ENCODE measurements at regions not wholly inside any gene's neighbourhood (a gene's known extent, or its start where the extent isn't known, plus 50 kb on each side); places are given as distances from the start of the nearest gene placed in this dataset.
"Not testable (repeated sequence)": the region's sequence is repeated elsewhere in the genome, so short reads cannot be mapped to it uniquely, and the experiment has no call there.

DNA sequence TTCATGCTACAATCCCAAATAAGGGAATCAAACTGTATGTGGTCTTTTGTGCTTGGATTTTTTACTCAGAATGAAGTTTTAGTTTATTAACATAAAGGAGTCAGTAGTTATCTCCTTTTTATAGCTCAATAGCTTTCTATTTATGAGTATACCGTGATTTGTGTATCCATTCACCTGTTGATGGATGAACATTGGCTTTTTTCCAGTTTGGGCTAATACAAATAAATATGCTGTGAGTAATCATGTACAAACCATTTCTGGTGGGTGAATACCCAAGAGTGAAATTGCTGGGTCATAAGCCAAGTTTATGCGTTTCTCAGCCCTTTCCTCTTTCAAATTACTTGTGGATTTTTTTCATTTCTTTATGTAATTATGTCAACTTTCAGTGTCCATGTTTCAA is 395.3 kb downstream of the OSTF1 start:
- no peak for DNase-seq (ENCODE audit: low read depth)
- no peak overlapping the region for H3K4me3 ChIP-seq (ENCODE audit: low read depth, low read length)
- TF ChIP-seq, protein P1, sequence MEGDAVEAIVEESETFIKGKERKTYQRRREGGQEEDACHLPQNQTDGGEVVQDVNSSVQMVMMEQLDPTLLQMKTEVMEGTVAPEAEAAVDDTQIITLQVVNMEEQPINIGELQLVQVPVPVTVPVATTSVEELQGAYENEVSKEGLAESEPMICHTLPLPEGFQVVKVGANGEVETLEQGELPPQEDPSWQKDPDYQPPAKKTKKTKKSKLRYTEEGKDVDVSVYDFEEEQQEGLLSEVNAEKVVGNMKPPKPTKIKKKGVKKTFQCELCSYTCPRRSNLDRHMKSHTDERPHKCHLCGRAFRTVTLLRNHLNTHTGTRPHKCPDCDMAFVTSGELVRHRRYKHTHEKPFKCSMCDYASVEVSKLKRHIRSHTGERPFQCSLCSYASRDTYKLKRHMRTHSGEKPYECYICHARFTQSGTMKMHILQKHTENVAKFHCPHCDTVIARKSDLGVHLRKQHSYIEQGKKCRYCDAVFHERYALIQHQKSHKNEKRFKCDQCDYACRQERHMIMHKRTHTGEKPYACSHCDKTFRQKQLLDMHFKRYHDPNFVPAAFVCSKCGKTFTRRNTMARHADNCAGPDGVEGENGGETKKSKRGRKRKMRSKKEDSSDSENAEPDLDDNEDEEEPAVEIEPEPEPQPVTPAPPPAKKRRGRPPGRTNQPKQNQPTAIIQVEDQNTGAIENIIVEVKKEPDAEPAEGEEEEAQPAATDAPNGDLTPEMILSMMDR (conservative IDR thresholded peaks at IDR 0.05; ENCODE audit: low read depth, low read length) = no peak

GRCh38 chr9:75487856-75488718 is 399.8 kb downstream of the OSTF1 start:
- no peak for DNase-seq (ENCODE audit: low read depth)
- TF ChIP-seq, protein P1 (conservative IDR thresholded peaks at IDR 0.05; ENCODE audit: low read depth, low read length) = no peak

DNA sequence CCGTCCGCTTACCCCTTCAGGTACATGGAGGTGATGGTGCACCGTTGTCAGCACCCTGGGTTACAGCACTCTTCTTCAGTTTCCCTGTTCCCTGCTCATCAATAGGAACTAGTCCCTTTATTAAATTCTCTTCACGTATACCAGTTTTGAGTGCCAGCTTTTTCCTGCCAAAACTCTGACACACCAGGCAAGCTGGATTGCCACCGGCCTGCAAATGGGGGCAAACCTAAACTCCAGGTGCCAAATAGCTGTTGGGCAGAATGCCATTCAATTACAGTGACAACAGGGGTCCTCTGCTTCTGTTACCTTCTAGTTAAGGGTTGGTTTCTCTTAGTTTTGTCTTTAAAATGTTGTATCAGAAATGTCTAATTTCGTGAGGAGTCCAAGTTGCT is 400.4 kb downstream of the OSTF1 start:
- DNase-seq (ENCODE audit: low read depth) = no peak
- TF ChIP-seq, protein P1 (conservative IDR thresholded peaks at IDR 0.05; ENCODE audit: low read depth, low read length) = no peak
- no peak overlapping the region for H3K4me3 ChIP-seq (ENCODE audit: low read depth, low read length)

More at GRCh38 chr9:75487856-75488718, 399.8 kb downstream of the OSTF1 start:
- no peak overlapping the region for H3K4me3 ChIP-seq (ENCODE audit: low read depth, low read length)

- DNase-seq (ENCODE audit: low read depth) = no peak
- no peak overlapping the region for H3K4me3 ChIP-seq (ENCODE audit: low read depth, low read length)
- TF ChIP-seq, protein P1 (conservative IDR thresholded peaks at IDR 0.05; ENCODE audit: low read depth, low read length) = no peak
These were observed 400.1 kb upstream of the PCSK5 start for GRCh38 chr9:75490326-75490725.

- DNase-seq (ENCODE audit: low read depth) = no peak
- no peak overlapping the region for H3K4me3 ChIP-seq (ENCODE audit: low read depth, low read length)
- TF ChIP-seq, protein P1 (conservative IDR thresholded peaks at IDR 0.05; ENCODE audit: low read depth, low read length) = no peak
These were observed 398.9 kb upstream of the PCSK5 start for GRCh38 chr9:75491533-75491932.

GRCh38 chr9:75499812-75500211 is 390.7 kb upstream of the PCSK5 start:
- H3K4me3 ChIP-seq (ENCODE audit: low read depth, low read length) = no peak overlapping the region
- no peak for DNase-seq (ENCODE audit: low read depth)
- TF ChIP-seq, protein P1 (conservative IDR thresholded peaks at IDR 0.05; ENCODE audit: low read depth, low read length) = no peak

- H3K4me3 ChIP-seq (ENCODE audit: low read depth, low read length) = no peak overlapping the region
- no peak for DNase-seq (ENCODE audit: low read depth)
- TF ChIP-seq, protein P1 (conservative IDR thresholded peaks at IDR 0.05; ENCODE audit: low read depth, low read length) = no peak
These were observed 390.0 kb upstream of the PCSK5 start for GRCh38 chr9:75500479-75500878.

- DNase-seq (ENCODE audit: low read depth); H3K4me3 ChIP-seq (ENCODE audit: low read depth, low read length): not testable (repeated sequence)
These were observed 389.5 kb upstream of the PCSK5 start for GRCh38 chr9:75500940-75501339.
